ENCODE measurements at regions not wholly inside any gene's neighbourhood (a gene's known extent, or its start where the extent isn't known, plus 50 kb on each side); places are given as distances from the start of the nearest gene placed in this dataset.
"Not testable (repeated sequence)": the region's sequence is repeated elsewhere in the genome, so short reads cannot be mapped to it uniquely, and the experiment has no call there.

DNA sequence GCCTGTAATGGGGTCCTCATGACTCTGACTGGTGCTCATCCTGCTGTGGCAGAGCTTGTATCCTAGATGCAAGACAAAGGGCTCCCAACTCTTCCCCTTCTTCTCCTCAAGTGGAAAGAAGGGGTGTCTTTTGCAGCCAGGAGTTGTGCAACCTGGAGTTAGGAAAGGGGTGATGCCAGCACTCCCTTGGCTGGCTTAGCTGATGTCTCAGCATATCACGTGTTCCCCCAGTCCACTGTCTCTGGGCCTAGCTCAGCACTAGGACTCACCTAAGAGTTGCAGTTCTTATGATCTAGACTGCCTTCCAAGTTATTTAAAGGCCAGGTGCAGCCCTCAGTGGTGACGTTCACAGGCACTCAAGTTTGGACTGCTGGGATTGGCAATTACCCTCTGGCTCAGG is 146.2 kb upstream of the GORAB start:
- DNase-seq: no peak

- no peak for DNase-seq
These were observed 143.5 kb upstream of the GORAB start for GRCh38 chr1:170388489-170388888.

- no peak for DNase-seq
These were observed 136.8 kb upstream of the GORAB start for GRCh38 chr1:170395149-170395548.

- no peak for DNase-seq
These were observed 134.9 kb upstream of the GORAB start for GRCh38 chr1:170397061-170397460.

DNA sequence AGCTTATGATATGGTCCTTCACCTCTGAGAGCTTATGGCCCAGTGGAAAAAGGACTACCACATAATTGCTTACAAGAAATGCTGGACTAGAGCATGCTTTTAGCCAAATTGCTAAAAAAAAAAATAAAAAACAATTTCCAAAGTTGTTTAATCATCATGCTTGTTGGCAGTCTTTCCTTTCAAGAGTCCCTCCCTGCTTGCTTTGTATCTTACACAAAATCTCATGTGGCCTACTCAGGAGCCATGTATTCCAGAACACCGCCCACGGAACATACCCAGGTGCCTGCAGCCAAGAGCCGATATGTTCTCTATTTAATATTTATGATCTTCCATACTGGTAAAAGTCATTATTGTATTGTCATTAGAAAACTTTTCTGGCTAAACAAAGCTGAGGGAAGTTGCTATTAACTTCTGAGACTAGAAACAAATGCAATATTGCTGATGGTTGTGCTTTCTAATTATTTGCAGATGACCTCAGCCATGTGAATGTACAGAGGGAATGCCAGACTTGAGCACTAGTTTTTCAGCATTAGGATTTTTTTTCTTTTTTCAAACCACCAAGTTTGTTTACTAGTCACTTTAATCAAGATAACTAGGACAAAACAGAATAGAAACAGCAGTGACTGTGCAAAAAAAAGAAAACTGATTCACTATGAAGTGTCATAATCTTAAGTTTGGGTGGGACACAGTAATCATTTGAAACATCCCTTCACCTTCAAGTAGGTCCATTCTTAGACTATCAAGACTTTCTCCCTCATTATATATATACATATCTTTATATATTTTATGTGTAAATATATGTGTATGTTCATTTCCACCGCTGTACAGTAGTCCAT is 129.3 kb upstream of the GORAB start:
- DNase-seq: no peak

DNA sequence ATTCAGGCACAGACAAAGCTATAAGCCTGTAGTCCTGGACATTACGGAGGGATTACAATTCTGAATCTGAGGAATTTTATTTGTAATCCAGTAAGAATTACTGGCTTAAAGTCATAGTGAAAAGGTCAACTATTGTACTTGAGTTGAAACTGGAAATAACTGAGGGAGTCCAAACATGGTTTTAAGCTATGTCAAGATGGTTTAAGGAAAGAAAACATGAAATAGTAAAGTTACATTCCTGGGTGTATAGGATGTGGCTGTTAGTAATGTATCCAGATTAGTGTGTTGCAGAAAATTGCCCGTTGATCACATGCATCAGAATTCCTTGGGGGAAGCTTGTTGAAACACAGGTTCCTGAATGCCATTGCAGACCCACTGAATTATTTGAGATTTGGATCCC is 124.8 kb upstream of the GORAB start:
- no peak for DNase-seq

DNA sequence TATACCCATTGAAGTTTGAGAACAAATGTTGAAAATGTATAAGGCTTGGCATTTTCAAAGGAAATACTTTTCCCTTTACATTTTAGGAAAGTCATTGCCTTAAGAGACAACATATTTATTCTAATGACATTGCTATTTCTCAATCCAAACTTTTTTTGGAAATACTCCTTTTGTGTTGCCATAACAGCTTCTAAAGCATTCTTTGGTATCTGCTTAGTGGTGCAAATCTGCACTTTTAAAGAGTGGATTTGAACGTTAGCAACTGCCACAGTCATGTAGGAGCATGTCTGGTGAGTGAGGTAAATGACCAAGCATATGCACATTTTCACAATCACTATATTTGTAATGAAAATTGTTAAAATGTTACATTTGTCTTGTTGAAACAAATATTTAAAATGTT is 124.4 kb upstream of the GORAB start:
- no peak for DNase-seq

- DNase-seq: no peak
These were observed 121.4 kb upstream of the GORAB start for GRCh38 chr1:170410401-170411166.

DNA sequence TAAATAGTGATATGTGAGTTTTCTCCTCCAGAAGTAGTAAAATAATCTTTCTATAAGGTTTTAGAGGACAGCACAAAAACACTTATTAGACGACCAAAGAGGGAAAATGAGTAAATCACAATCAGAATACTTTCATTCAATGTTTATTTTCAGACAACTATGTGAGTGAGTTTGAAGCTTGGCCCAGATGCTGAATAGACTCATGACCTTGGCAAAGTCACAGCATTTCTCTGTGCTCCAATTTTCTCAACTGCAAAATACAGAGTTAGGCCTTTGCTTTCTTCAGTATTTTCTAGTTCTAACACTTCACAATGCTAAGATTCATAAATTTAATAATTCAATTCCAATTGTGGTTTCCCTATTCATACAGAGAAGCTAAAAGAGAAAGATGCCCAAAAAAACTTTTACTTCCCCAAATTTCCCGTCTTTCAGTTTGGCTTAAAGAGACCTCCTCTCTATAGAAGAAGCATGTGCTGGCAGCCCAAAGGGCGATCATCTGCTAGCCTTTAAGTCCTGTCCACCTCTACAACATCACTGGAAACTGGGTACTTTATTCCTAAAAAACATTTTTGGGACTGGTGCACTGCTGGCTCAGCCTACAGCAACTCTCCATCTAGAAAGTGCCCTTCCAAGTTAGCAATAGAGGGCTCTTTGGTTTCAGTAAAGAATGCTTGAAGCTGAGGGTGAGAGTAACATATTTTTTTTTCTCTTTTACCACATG is 116.8 kb upstream of the GORAB start:
- no peak for DNase-seq

DNA sequence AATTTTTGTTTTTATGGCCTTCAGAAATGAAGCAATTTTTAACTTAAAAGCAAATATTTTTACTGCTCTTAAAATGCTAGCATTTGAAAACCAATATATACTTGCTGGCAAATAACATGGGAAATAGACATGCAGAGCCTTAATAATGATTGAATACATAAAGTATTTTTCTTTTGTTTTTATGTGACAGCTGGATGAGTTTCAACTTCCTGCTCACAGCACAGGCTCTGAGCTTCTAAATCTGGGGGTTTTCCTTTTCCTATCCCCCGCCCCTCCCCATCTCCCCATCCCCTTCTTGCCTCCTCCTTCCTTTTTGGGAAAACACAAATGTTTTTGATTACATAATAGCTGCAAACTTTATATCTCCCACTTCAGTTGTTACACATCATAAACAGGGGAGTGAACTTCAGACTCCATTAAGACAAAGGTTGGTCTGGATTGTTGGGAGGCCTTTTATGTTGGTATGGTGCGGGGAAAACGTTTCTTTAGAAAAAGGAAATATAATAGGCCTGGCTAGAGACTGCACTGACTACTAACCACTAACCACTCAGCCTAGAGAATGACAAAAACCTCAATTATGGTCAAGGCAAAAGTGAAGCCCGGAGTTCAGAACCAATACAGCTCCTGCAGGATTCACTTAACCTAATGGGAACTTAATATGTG is 116.1 kb upstream of the GORAB start:
- DNase-seq: no peak

DNA sequence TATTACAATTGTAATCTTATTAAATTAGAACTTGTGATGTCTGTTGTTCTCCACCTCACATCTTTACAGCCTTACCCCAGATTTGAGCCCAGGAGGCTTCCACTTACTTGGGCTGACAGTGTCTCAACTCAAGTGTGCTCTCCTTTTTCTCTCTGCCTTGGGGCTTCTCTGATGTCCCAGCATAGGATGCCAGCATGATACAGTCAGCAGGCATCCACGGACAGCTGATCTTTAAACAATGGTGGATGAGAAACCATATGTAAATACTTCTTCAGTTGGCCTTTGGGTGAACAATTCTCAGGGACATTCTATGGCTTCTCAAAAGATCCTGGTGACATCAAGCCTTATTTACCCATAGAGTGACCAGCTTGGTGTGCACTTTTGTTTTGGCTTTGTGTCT is 107.6 kb upstream of the GORAB start:
- DNase-seq: no peak

GRCh38 chr1:170426596-170426995 is 105.4 kb upstream of the GORAB start:
- DNase-seq: no peak

DNA sequence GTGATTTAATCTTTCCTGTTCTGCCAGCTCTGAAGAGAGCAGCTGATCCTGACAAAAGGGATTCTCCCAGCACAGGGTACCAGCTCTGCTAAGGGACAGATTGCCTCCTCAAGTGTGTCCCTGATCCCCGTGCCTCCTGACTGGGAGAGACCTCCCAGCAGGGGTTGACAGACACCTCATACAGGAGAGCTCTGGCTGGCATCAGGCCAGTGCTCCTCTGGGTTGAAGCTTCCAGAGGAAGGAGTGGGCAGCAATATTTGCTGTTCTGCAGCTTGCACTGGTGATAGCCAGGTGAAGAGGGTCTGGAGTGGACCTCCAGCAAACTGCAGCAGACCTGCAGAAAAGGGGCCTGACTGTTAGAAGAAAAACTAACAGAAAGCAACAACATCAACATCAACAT is 105.0 kb upstream of the GORAB start:
- DNase-seq: not testable (repeated sequence)

DNA sequence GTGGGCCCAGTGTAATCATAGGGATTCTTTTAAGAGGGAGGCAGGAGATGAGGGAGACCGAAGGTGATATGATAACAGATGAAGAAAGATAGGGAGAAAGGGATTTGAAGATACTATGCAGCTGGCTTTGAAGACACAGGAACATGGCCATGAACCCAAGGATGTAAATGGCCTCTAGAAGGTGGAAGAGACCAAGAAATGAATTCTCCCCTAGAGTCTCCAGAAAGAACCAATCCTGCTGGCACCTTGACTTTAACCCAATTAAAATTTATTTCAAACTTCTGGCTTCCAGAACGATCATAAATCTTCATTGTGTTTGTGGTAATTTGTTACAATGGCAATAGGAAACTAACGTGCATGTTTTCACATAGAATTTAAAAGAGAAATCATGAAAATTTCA is 95.0 kb upstream of the GORAB start:
- DNase-seq: no peak

GRCh38 chr1:170445096-170445495 is 86.9 kb upstream of the GORAB start:
- DNase-seq: no peak

DNA sequence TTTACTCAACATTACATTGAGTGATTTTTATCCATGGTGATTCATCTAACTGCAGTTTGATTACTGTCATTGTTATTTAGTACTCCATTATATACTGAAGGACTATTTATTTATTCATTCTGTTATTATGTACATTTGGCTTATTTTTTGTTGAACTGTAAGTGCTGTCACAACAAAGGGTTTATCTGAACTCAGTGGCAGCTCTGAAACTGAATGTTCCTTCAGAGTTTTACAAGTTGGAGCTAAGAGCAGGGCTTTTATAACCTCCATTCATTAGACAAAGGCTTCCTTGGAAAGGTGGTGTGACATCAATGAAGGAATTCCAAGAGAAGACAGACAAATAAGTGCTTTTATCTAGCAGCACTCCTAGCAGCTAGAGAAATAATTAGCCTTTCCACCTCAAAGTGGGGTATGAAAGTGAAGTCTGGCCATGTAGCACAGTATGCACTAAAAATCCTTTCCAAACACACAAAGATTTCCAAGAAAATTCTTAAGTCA is 83.3 kb upstream of the GORAB start:
- no peak for DNase-seq

GRCh38 chr1:170457325-170458050 is 74.5 kb upstream of the GORAB start:
- DNase-seq: not testable (repeated sequence)

- DNase-seq: no peak
These were observed 72.0 kb upstream of the GORAB start for GRCh38 chr1:170460001-170460400.

DNA sequence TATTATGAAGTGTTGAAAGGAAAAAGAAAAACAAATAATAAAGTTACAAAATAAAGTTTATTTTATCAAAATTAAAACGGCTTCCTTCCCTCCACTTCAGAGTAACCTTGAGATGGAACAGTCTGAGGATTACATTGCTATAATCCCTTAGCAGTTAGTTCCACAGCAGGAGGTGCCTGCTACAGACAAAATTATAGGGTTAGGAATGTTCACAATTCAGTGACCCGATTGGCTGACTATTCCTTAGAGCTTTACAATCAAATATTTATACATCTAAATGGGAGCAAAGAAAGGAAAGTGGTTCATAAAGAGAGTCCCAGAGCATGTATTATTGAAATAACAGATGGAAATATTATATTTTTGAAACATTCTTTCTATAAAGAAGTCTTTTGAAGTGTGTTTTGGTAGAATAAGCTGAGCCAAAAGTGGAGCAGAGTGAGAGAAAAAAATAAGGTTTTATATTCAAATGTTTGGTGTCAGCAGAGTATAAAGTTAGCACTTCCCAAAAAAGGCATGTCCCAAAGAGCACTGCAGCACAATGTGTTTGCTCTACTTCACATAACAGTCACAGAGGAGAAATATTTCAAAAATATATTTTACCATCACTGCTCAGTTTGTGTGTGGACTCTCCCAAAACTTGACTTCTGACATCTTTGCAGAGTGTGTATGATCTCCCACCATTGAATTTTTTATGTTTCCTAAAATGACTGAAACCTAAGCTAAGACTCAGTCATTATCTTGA is 71.4 kb upstream of the GORAB start:
- DNase-seq: peak in 1 of 2 experiments; percentile 23

GRCh38 chr1:170461291-170461747 is 70.6 kb upstream of the GORAB start:
- DNase-seq: no peak

DNA sequence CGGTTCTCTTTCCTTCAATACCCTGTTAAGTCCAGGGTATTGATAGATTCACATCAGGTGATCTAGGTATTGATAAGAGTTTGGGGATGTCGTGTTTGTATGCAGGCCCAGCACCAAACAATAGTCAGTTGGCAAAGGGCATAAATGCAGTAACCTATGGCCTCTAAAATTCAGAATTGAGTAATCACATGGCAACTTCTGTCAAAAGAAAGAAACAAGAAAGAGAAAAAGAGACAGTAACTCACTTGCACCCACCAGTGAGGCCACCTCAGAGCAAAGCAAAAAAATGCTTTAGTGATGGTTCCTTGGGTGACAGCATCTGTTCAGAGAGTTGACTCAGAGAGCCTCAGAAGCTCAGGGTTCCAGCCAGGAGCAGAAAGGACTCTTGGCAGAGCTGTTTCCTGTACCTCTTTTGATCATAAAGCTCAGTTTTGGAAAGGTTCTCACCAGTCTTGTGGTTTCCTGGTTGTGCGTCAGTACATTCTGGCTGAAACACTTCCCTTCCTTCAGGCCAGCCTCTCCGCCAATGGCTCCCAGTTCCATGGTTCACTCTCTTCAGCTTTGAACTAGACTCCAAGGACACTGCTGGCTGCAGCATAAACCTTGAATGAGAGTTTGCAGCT is 70.1 kb upstream of the GORAB start:
- DNase-seq: no peak
